ENCODE measurements at regions not wholly inside any gene's neighbourhood (a gene's known extent, or its start where the extent isn't known, plus 50 kb on each side); places are given as distances from the start of the nearest gene placed in this dataset.
"Not testable (repeated sequence)": the region's sequence is repeated elsewhere in the genome, so short reads cannot be mapped to it uniquely, and the experiment has no call there.

DNA sequence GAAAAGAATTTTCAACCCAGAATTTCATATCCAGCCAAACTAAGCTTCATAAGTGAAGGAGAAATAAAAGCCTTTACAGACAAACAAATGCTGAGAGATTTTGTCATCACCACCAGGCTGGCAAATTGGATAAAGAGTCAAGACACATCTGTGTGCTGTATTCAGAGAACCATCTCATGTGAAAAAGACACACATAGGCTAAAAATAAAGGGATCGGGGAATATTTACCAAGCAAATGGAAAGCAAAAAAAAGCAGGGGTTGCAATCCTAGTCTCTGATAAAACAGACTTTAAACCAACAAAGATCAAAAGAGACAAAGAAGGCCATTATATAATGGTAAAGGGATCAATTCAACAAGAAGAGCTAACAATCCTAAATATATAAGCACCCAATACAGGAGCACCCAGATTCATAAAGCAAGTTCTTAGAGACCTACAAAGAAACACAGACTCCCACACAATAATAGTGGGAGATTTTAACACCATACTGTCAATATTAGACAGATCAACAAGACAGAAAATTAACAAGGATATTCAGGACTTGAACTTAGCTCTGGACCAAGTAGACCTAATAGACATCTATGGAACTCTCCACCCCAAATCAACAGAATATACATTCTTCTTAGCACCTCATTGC, 55.9 kb upstream of the ACSM6 start:
- not testable (repeated sequence) for DNase-seq (ENCODE audit: extremely low read depth, low read depth); H3K4me3 ChIP-seq (replicated peaks; ENCODE audit: low read depth, low read length)

DNA sequence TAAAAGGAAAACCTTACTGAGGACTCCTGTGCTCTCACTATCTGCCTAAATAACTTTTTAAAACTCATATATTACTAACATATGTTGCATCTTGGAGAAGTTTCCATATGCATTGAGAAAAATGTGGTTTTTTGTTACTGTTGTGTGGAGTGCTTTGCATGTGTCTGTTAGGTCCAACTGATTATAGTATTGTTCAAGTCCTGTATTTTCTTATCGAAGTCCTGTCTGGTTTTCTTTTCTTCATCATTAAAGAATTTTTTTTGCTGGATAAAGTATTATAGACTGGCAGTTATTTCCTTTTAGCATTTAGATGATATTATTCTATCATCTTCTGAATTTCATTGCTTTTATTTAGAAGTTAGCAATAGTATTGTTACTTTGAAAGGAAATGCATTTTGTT, 59.5 kb upstream of the ACSM6 start:
- no peak overlapping the region for H3K4me3 ChIP-seq (replicated peaks; ENCODE audit: low read depth, low read length)
- no peak for TF ChIP-seq CTCF (IDR thresholded peaks at IDR 0.05; ENCODE audit: low read depth, low read length, missing control alignments)
- no peak for DNase-seq (ENCODE audit: extremely low read depth, low read depth)

DNA sequence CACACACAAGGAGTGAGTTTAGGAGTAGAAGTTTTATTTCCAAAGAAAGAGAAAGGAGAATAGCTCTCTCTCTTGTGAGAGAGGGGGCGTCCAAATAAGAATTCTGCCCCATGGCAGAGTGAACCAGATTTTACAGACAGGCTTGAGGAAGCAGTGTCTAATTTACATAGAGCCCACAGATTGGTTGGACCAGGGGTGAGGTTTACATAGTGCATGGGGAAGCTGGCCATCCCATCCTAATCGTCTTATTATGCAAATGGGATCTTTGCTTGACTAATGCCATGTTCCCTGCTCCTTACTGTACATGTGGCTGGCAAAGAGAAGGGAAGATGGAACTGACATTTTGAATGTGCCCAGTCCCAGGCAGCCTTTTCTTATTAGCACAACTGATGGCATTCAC, 60.0 kb upstream of the ACSM6 start:
- TF ChIP-seq CTCF (IDR thresholded peaks at IDR 0.05; ENCODE audit: low read depth, low read length, missing control alignments), result no peak
- no peak overlapping the region for H3K4me3 ChIP-seq (replicated peaks; ENCODE audit: low read depth, low read length)
- no peak for DNase-seq (ENCODE audit: extremely low read depth, low read depth)

DNA sequence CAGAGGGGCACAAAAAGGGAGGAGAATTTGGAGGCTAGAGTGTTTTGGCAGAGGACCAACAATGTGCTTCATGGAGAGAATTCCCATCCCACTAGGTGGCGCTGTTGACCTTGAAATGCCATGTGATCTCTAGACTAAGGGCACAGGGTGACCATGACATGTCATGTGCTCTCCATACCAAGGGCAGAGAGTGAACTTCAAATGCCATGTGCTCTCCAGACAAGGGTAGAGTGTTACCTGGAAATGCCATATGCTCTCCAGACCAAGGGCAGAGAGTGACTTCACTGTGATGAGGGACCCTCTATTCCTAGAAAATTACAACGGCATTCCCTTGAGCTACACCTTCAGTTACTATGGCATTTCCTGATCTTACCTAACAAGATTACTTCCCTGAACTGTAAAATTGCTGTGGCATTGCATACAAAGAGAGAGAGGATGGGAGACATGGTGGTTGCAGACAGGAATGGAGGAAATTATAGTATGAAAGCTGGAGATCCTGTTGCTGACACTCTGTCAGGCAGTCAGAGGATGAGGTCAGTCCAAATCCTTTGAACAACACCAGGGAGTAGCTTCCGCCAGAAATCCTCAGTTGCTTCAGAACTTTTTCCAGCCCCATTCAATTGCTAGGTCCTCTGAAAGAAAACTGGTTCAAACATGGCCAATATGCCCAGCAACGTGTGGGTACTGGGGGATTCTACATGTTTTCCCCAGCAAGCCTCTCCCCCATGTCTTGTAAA, 60.9 kb upstream of the ACSM6 start:
- peak; percentile 76 for TF ChIP-seq CTCF (IDR thresholded peaks at IDR 0.05; ENCODE audit: low read depth, low read length, missing control alignments)
- peak; percentile 82 for DNase-seq (ENCODE audit: extremely low read depth, low read depth)
- H3K4me3 ChIP-seq (replicated peaks; ENCODE audit: low read depth, low read length), result no peak overlapping the region

DNA sequence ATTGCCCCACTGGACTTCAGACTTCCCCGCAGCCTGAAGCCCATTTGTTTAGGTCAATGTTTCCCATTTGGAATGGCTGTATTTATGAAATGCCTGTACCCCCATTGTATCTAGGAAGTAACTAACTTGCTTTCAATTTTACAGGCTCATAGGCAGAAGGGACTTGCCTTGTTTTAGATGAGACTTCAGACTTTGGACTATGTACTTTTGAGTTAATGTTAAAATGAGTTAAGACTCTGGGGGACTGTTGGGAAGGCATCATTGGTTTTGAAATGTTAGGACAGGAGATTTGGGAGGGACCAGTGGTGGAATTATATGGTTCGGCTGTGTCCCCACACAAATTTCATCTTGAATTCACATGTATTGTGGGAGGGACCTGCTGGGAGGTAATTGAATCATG, 61.1 kb upstream of the CYP2C8 start:
- DNase-seq (ENCODE audit: extremely low read depth, low read depth); H3K4me3 ChIP-seq (replicated peaks; ENCODE audit: low read depth, low read length): not testable (repeated sequence)

DNA sequence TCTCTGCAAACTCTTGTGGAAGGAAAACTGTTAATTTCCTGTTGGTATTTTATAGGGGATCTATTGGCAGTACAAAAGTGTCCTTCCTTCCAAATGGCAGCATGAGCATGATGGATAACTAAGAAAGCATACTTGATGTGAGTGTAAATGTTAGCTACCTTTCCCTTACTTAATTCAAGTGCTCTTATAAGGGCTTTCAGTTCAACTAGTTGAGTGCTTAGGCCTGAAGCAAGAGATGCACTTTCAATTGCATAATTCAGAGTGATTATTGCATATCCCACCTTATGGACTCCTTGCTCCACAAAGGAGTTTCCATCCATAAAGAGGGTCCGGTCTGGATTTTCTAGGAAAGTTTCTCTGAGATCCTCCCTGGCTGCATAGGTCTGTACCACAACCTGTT, 56.3 kb upstream of the CYP2C8 start:
- TF ChIP-seq CTCF (IDR thresholded peaks at IDR 0.05; ENCODE audit: low read depth, low read length, missing control alignments), result no peak
- no peak for DNase-seq (ENCODE audit: extremely low read depth, low read depth)

GRCh38 chr10:95122736-95123135, 53.4 kb upstream of the CYP2C8 start:
- no peak for TF ChIP-seq CTCF (IDR thresholded peaks at IDR 0.05; ENCODE audit: low read depth, low read length, missing control alignments)
- no peak for DNase-seq (ENCODE audit: extremely low read depth, low read depth)
- no peak overlapping the region for H3K4me3 ChIP-seq (replicated peaks; ENCODE audit: low read depth, low read length)

More for the DNA sequence above, 56.3 kb upstream of the CYP2C8 start:
- H3K4me3 ChIP-seq (replicated peaks; ENCODE audit: low read depth, low read length), result no peak overlapping the region

GRCh38 chr10:95121904-95122303, 52.6 kb upstream of the CYP2C8 start:
- TF ChIP-seq CTCF (IDR thresholded peaks at IDR 0.05; ENCODE audit: low read depth, low read length, missing control alignments), result no peak
- H3K4me3 ChIP-seq (replicated peaks; ENCODE audit: low read depth, low read length), result no peak overlapping the region
- no peak for DNase-seq (ENCODE audit: extremely low read depth, low read depth)

All from HFF-Myc (cell line).